Endothelial cell of umbilical vein (primary cell): ENCODE measurements at regions not wholly inside any gene's neighbourhood (a gene's known extent, or its start where the extent isn't known, plus 50 kb on each side); places are given as distances from the start of the nearest gene placed in this dataset.

Experiments used
- BruUV-seq: library from RNA; stranded (reverse); fragments of 400-500 nt; replicated peaks from 2 replicates; lab custom pipeline; 2021; lab: Mats Ljungman, UMichigan
- CTCF ChIA-PET: fragments of 300-600, 350-600 bp; sonication (Branson Sonifier 250); formaldehyde crosslinking; loops from one replicate; lab custom pipeline; 2021; ENCODE audit warnings: antibody characterized with exemption, inconsistent platforms; lab: Charles Lee
- POLR2A ChIA-PET: fragments of 300-600, 350-600 bp; sonication (Branson Sonifier 250); formaldehyde crosslinking; loops from one replicate; lab custom pipeline; 2021; ENCODE audit warnings: antibody characterized with exemption, inconsistent platforms; lab: Charles Lee
- DNase-seq: peaks from one replicate; pipeline ENCODE4 v3.0.0-alpha.2; 2011; ENCODE audit warnings: low read depth, low spot score
- FAIRE-seq: peaks from 2 replicates; lab custom pipeline; 2011; peaks lifted over from hg19 to GRCh38; lab: Jason Lieb, UNC
- H2AFZ ChIP-seq: 2 replicates; pipeline ENCODE4 v1.6.0; 2012; ENCODE audit warnings: low read depth, low read length, control low read depth, inconsistent platforms
- H3K27ac ChIP-seq: 2 replicates; pipeline ENCODE4 v1.5.1; 2011; ENCODE audit warnings: low read depth, mild to moderate bottlenecking, control low read depth, low read length, moderate library complexity; ENCODE audit not compliant: insufficient read depth
- H3K27me3 ChIP-seq, 2 experiments: 2 replicates each; pipeline versions ENCODE4 v1.6.0 to v1.6.1; 2011; ENCODE audit warnings: low read length in 2 of 2, mixed read lengths in 1 of 2; ENCODE audit not compliant: control insufficient read depth in 2 of 2, insufficient read depth in 2 of 2
- H3K36me3 ChIP-seq, 2 experiments: 2 replicates in 1 of 2; 3 replicates in 1 of 2; pipeline ENCODE4 v1.5.1; 2011; ENCODE audit warnings: low read length in 2 of 2, mild to moderate bottlenecking in 1 of 2, moderate library complexity in 1 of 2; ENCODE audit not compliant: control insufficient read depth in 2 of 2, insufficient read depth in 2 of 2; ENCODE audit errors: extremely low read depth in 1 of 2
- H3K4me1 ChIP-seq: 3 replicates; pipeline ENCODE4 v1.5.1; 2011; ENCODE audit warnings: mild to moderate bottlenecking, low read length; ENCODE audit not compliant: control insufficient read depth, insufficient read depth; ENCODE audit errors: extremely low read depth
- H3K4me2 ChIP-seq: 2 replicates; pipeline ENCODE4 v1.6.1; 2011; ENCODE audit warnings: low read length, control low read depth, mixed read lengths; ENCODE audit not compliant: insufficient read depth
- H3K4me3 ChIP-seq, 3 experiments: fragments of 200-600 bp in 1 of 3; sonication (generic), shearing (Covaris generic) in 1 of 3; replicated peaks in 1 of 3; 2 replicates each; pipeline ENCODE4 v1.5.1; 2011 to 2016; ENCODE audit warnings: control low read depth in 3 of 3, low read length in 3 of 3, mild to moderate bottlenecking in 2 of 3, inconsistent platforms in 1 of 3, low read depth in 1 of 3, moderate library complexity in 1 of 3; ENCODE audit not compliant: insufficient read depth in 1 of 3
- H3K79me2 ChIP-seq: 2 replicates; pipeline ENCODE4 v1.6.0; 2012; ENCODE audit warnings: low read length, inconsistent platforms; ENCODE audit not compliant: control insufficient read depth, insufficient read depth
- H3K9ac ChIP-seq: replicated peaks from 2 replicates; pipeline ENCODE3; 2011; ENCODE audit warnings: low read length, control low read depth; ENCODE audit not compliant: insufficient read depth; ENCODE audit errors: extremely low read depth
- H3K9me1 ChIP-seq: replicated peaks from 3 replicates; pipeline ENCODE4 v1.6.0; 2011; ENCODE audit warnings: mild to moderate bottlenecking, low read length; ENCODE audit not compliant: control insufficient read depth, insufficient read depth; ENCODE audit errors: extremely low read depth
- H3K9me3 ChIP-seq: replicated peaks from 2 replicates; pipeline ENCODE4 v1.5.1; 2012; ENCODE audit warnings: low read length, inconsistent platforms; ENCODE audit not compliant: control insufficient read depth, insufficient read depth
- H4K20me1 ChIP-seq: replicated peaks from 2 replicates; pipeline ENCODE3; 2011; ENCODE audit warnings: mild to moderate bottlenecking, low read length; ENCODE audit not compliant: control insufficient read depth, insufficient read depth; ENCODE audit errors: extremely low read depth
- CTCF ChIP-seq, 2 donors: IDR thresholded peaks; 1 replicate in 1 of 2; 2 replicates in 1 of 2; pipeline ENCODE4 v1.5.1; 2011; ENCODE audit warnings: low read length in 2 of 2, mild to moderate bottlenecking in 2 of 2, moderate library complexity in 2 of 2, control low read depth in 1 of 2, inconsistent platforms in 1 of 2, low read depth in 1 of 2; ENCODE audit not compliant: insufficient read depth in 1 of 2; ENCODE audit errors: extremely low read depth in 1 of 2
- EZH2 ChIP-seq: IDR thresholded peaks from 2 replicates; pipeline ENCODE4 v1.6.1; 2012; ENCODE audit warnings: borderline replicate concordance, low read depth, mild to moderate bottlenecking, moderate library complexity, low read length, inconsistent platforms; ENCODE audit not compliant: severe bottlenecking
- FOS ChIP-seq: IDR thresholded peaks from 2 replicates; pipeline ENCODE4 v1.6.1; 2011; ENCODE audit warnings: mild to moderate bottlenecking, low read length, moderate library complexity, borderline replicate concordance; ENCODE audit not compliant: insufficient read depth
- JUN ChIP-seq: IDR thresholded peaks from 2 replicates; pipeline ENCODE4 v1.6.1; 2011; ENCODE audit warnings: borderline replicate concordance, low read depth; ENCODE audit not compliant: insufficient read length, insufficient read depth
- POLR2A ChIP-seq: IDR thresholded peaks from 2 replicates; pipeline ENCODE4 v1.6.1; 2012; ENCODE audit warnings: low read depth, mild to moderate bottlenecking, control low read depth, low read length
- dilution Hi-C: fragments of 300-500 bp; cut with MboI; formaldehyde crosslinking; loops from one replicate; pipeline ENCODE4 v1.15.0; 2019; ENCODE audit warnings: low sequenced_read_pairs; ENCODE audit not compliant: extremely low pct_ligation_motif_present
- intact Hi-C: fragments of 100-400 bp; cut with micrococcal nuclease; formaldehyde crosslinking; loops from one replicate; pipeline ENCODE4 v1.10.0; 2022
- TF ChIP-seq, protein P1 (sequence below): IDR thresholded peaks from 2 replicates; pipeline ENCODE4 v1.6.1; 2011; ENCODE audit not compliant: insufficient read depth, insufficient read length

GRCh38 chr3:62990704-62991413 is 115.6 kb upstream of the CADPS start:
- H3K9me3 ChIP-seq: no peaks in the 10 kb centered on the region
- CTCF ChIA-PET: no interaction called here
- no peak overlapping the region for H3K4me3 ChIP-seq
- dilution Hi-C loops: no loop called here
- no peaks in the 10 kb centered on the region for H3K9me1 ChIP-seq
- POLR2A ChIA-PET: no interaction called here
- no peaks in the 10 kb centered on the region for H3K27me3 ChIP-seq
- H3K27ac ChIP-seq: no peak overlapping the region
- H4K20me1 ChIP-seq: no peaks in the 10 kb centered on the region
- no peaks in the 10 kb centered on the region for H3K4me1 ChIP-seq
- no peaks in the 10 kb centered on the region for H3K36me3 ChIP-seq
- FAIRE-seq (no peak), DNase-seq (no peak)
- intact Hi-C loops: no loop called here
- no peak overlapping the region for H3K9ac ChIP-seq
- BruUV-seq: no TSS peak
- TF ChIP-seq, protein P1, sequence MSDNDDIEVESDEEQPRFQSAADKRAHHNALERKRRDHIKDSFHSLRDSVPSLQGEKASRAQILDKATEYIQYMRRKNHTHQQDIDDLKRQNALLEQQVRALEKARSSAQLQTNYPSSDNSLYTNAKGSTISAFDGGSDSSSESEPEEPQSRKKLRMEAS: no peak
- TF ChIP-seq CTCF (IDR thresholded peaks at IDR 0.05; ENCODE audit: extremely low read depth in 1 of 2, insufficient read depth in 1 of 2, low read depth in 1 of 2, low read length in 2 of 2) (no peak), EZH2 (no peak), FOS (no peak), POLR2A (no peak), JUN (no peak)
- H2AFZ ChIP-seq: no peak overlapping the region
- no peak overlapping the region for H3K4me2 ChIP-seq
- no peaks in the 10 kb centered on the region for H3K79me2 ChIP-seq
